Amygdala (tissue), 56 donors: ENCODE measurements at regions not wholly inside any gene's neighbourhood (a gene's known extent, or its start where the extent isn't known, plus 50 kb on each side); places are given as distances from the start of the nearest gene placed in this dataset.

ENCODE experiments used
- DNase-seq, 56 donors: peaks; one replicate each; lab custom pipeline; 2025; lab: John Stamatoyannopoulos, UW

DNA sequence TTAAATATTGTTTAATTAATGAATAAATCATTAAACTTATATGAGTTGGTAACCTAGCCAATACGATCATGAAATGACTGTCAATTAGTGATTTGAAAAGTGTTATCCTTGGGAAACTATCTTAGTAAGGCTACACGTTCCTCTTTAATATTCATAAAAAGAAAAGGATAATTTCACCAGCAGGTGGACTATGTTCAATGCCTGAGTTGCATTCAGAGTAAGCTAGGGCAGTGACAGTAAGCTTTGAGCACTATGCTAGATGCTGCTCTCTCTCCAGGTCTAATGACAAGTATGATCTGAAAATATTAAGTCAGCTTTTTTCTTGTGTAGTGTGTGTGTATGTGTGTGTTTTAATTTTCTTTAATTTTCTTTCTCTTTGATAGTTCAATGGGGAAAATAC lies 486.3 kb upstream of the PCDH15 start:
- DNase-seq: no peak

DNA sequence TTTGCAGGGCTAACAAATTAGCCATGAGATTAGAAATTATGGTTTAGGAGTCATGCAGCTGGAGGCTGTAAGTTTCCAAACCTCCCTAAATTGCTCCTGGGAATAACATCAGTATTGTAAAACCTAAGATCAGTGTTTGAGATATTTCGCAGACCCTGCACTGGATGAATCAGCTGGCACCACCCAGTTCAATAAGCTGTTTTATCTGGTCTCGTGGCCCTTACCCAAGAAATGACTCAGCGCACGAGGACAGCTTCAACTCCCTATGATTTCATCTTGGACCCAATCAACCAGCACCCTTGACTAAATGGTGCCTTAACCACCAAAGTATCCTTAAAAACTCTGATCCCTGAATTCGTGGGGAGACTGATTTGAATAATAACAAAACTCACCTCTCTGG lies 482.0 kb upstream of the PCDH15 start:
- no peak for DNase-seq

DNA sequence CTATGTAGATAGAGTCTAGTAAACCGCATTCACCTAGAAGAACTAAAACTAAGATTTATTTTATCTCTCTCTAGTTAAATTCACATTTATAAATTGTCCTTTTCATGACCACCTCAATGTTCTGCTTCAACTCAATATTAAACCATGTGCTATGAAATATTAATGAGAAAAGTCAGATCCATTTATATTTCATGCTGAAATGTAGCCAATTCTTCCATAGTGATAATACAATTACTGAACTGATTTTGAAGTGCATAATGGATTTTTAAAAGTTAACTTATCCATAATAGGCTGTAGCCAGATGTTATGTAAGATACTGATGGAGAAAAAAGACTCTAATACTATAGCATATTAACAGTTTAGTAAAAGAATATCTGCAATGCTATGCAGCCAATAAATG lies 479.7 kb upstream of the PCDH15 start:
- no peak for DNase-seq

DNA sequence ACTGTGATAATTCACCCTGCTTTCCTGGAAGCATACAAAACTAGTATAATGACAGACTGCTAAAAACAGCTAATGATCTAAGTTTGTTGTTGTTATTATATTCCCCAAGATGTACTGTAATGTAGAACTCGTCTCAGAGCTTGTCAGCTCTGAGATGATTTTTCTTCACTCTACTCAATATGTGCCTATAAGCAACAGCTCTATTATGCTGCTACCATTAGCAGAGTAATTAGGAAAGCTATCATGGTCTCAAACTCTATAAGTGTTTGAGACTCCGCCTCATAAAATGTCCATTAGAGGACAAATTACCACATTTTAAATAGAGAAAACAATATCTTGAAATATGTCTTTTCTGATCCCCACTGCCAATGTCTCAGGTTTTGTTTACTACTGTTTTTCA lies 476.5 kb upstream of the PCDH15 start:
- DNase-seq: no peak

DNA sequence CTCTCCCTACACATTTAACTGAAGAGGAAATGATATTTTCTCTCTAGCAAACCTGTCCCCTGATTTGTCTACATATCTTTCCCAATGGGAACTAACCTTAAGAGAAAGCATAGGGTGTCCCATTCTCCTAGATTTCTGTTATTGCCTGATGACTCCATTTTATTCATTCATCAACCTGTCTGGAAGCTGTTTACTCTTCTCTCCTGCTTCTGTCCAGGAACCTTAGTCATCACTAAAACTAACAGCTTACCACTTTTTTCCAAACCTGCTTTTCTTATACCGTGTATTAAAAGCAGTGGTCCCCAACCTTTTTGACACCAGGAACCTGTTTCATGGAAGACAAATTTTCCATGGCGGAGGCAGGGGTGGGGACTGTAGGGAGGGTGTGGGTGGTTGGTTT lies 473.3 kb upstream of the PCDH15 start:
- DNase-seq: no peak

DNA sequence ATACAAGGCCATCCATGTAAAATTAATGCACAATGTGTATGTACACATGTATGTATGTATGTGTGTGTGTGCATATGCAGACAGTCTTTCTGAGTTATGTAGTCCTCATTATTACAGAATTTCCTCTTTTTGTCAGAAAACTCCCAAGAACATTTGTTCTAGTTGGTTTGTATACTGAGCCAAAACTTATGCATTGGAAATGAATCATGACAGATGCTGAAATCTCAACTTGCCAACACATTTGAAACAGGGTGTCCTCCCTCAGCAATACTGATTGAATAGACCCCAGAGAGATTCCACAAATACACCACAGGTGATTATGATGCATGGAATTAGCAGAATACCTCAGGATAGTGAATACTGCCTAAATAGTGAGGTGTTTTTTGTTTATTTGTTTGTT lies 472.9 kb upstream of the PCDH15 start:
- no peak for DNase-seq

DNA sequence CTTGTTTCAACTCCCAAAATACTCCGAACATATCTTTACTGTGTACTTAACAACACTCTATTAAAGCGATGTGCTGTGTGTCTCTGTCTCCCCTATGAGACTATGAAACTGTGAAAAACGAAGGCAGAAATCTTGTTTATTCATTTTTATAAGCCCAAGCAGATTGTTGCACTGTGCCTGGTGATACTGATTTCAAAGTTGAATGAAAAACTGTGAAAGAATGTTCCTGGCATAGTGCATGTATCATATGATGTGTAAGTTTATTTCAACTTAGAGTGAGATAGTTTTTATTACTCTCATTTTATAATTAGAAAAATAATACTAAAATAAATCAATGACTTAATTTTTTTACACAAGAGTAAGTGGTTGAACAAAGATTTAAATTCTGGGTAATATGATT lies 471.9 kb upstream of the PCDH15 start:
- no peak for DNase-seq

DNA sequence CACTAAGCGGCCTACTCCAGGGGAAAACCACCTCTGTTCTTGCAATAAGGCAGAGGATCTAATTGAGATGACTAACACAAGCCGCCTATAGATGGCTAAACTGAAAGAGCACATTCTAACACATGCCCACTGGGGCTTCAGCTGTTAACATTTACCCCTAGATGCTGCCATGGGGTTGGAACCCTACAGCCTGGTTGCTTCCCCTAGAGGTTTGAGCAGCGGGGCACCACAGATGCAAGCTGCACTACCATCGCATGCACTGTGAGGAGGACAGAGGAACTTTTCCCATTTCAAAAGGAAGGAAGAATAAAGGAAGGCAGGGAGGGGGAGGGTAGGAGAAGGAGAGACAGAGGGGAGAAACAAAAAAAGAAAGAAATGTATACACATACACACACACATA lies 465.8 kb upstream of the PCDH15 start:
- no peak for DNase-seq

DNA sequence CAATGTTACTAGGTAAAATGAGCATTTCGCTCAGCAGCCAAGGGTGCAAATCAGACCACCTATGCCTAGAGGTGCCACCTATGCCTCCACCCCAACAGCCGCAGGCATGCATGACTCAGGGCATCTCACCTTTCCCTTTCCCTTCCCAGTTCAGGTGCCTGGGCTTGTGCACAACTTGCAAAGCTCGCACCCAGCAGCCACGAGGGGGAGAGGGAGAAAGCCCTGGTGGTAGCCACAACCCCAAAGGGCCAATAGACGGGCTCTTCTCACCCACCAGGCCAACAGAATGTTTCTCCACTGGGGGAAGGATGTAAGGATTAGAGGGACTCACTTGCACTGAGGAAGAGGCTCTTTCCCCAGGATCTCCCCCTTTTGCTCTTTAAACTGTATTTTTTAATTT lies 462.3 kb upstream of the PCDH15 start:
- no peak for DNase-seq

DNA sequence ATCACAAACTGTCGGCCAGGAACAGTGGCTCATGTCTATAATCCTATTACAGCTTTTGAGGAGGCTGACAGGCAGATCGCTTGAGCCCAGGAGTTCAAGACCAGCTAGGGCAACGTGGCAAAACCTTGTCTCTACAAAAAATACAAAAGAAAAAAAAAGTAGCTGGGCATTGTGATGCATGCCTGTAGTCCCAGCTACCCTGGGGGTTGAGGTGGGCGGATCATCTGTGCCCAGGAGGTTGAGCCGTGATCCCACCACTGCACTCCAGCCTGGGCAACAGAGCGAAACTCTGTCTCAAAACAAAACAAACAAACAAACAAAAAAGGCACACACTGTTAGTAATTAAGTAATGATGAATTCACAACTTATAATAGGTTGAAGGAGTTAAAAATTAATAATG lies 441.5 kb upstream of the PCDH15 start:
- no peak for DNase-seq

DNA sequence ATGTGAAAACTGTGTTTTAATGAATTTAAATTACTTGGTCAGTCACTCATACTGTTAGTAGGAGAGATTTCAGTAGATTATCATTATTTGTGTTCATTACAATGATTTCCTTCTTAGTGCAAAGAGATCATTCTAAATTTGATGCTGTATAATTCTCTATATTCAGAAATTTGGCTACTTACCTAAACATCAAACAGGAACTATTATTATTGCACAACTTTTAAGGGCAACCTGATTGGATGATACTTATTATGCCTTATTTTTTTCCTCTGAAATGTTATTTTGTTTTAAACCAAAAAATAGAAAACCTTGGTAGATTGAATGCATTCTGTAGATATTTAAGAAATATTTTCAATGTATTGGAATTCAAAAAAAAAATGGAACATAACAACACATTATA lies 436.4 kb upstream of the PCDH15 start:
- no peak for DNase-seq

DNA sequence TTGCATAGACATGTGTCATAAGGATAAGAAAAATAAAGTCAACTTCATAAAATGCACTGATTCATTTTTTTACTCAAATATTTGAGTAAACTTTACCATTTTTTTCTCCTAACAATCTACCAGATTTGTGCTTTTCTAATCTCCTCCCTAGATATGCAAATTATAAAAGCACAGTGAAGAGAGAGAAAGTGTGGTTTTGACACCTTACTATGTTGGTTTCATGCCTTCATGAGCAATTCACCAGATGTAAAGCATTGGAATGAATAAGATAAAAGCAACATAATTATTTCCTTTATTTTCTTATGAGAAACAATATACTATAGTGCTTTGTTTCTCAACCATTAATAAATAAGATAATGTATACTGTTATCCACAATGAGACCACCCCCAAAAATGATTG lies 432.5 kb upstream of the PCDH15 start:
- no peak for DNase-seq

DNA sequence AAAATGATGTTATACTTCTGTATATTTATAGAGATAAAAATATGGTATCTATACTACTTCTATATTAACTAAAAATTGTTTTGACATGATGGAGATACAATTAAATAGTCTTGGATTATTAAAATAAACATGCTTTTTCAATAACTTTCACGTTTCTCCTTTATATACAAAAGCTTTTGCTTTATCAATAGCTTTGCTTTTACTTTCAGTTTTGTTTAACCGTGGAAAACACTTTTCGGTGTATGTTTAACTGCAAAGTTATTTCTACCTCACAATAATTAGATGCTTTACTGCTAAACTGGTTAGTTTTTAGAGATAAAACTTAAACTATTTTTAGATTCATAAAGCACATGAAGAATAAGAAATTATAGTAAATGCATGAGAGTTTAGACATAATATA lies 432.1 kb upstream of the PCDH15 start:
- no peak for DNase-seq

DNA sequence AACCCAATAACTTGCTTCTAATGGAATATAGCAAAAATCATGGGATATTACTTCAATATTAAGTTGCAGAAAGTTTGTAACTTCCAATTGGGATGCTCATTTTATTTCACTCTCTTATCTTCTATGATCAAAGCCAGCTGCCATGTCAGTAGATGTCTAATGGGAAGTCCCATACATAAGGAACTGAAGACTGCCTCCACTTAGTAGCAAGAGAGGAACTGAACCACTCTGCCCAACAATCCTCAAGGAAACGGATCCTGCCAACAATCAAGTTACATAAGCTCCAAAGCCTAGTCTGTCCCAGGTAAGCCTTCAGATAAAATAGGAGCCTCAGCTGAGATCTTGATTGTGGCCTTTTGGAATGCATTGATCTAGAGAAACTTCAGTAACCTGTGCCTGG lies 431.5 kb upstream of the PCDH15 start:
- DNase-seq: no peak

DNA sequence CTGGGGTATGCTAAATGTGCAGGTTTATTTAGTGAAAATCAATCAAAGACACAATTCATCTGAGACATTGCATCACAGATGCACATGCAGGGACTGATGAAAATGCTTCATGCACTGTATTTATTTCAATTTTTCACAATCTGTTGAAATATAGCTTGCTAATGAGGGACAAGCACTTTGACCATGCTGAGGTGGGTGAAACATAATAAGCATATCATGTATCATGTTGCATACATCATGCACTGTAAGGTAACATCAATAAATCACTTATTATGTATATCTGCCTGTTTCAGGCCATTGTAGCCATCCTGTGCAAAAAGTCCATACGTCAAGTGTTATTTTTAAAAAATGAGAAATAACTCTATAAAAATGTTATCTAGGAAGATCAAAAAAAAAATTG lies 426.9 kb upstream of the PCDH15 start:
- no peak for DNase-seq

DNA sequence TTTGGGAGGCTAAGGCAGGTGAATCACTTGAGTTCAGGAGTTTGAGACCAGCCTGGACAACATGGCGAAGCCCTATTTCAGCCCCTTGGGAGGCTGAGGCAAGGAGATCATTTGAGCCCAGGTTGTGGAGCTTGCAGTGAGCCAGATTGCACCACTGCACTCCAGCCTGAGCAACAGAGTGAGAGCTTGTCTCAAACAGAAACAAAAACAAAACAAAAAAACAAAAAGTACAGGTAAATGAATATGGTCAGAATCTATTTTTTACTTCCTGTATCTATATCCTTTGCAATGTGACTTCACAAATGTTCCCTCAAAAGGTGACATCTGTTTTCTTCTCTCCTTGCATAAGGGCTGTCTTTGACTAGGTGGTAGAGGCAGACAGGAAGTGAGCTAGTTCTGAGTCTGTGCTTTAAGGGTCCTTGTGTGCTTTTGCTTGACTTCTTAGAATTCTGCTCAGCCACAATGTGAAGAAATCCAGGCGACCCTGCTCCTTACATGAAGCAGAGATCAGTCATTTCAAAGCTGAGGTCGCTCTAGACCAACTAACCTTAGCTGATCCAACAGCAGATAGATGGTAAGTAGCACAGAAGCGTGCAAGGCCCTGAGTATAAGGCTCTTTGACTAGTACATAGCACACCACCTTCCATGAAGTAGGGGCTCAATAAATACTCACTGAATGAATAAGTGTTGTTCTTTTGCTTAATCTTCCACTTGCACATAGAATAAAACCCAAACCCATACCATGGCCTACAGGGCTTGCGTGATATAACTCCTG lies 423.2 kb upstream of the PCDH15 start:
- no peak for DNase-seq

DNA sequence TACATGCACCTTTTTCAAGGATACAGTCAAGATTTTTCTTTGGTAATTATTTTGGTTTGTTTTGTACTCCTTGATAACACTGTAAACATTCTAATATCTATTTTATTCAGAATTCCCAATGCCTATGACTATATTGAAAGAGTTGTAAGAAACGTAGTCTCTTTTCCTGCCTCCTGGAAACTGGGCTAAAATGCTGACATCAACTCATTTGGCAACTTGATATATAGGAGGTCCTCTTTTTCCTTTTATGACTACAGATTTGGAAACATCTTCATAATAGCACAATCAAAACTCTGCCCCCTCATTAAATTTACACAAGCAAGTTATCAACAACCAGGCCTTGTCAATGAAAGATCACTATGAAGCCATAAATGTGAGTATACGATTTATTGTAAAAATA lies 422.3 kb upstream of the PCDH15 start:
- no peak for DNase-seq

DNA sequence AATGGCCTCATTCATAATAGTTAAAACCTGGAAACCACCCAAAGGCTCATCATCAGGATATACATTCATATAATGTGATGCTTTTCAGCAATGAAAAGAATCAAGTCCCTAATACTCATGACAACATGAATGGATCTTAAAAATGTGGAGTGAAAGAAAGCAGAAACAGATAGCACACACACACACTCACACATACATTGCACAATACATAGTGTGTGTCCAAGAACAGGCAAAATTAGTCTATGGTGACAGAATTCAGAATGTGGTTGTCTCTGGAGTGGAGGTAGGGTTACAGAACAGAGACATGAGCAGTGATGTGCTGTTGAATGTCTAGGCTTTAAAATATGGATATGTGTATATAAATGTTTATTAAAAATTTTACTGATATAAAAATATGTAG lies 419.9 kb upstream of the PCDH15 start:
- DNase-seq: no peak

DNA sequence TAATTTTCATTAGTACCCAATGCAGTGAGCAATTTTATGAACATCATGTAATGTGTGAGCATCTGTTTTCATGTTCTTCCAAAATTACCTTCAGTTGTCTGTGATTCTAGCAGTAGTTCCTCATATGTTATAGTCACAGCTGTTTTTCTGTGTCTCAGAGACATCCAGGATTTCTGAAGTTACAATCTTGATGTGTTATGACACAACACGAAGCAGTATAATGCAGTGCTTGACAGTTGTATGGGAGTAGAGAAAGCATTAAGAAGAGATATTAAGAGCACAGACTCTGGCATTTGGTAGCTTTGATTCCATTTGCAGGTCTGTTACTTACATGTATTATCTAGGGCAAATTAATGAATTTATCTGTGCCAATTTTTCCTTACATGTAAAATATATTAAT lies 414.7 kb upstream of the PCDH15 start:
- DNase-seq: no peak

DNA sequence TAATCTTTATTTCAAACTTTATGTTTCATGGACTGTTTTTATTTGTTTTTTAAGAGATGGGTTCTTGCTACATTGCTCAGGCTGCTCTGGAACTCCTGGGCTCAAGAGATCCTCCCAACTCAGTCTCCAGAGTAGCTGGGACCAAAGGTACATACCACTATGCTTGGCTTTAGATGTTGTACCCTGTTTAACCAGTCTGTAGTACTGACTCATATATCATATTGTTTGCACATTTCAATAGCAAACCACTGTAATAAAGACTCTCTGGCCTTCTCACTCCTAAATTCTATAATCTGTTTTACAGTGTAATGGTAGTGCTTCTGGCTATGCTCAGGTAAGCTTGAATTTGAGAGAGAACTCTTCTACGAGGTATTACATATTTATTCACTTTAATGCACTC lies 413.6 kb upstream of the PCDH15 start:
- DNase-seq: no peak

DNA sequence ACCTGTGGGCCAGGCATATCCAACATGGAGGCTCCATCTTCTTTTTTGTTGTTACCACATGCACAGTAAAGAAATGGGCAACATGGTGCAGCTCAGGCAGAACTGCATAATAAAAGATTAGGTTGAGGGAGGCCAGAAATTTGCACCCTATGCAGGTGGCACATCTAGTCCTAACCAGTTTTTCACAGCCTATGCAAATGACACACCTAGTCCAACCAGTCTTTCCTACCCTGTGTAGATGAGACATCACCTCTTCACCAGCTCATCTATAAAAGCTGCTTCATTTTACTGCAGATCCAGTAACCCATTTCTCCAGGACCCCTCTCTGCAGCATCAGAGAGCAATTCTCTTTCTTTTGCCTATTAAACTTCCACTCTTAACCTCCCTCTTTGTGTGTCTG lies 411.0 kb upstream of the PCDH15 start:
- no peak for DNase-seq

DNA sequence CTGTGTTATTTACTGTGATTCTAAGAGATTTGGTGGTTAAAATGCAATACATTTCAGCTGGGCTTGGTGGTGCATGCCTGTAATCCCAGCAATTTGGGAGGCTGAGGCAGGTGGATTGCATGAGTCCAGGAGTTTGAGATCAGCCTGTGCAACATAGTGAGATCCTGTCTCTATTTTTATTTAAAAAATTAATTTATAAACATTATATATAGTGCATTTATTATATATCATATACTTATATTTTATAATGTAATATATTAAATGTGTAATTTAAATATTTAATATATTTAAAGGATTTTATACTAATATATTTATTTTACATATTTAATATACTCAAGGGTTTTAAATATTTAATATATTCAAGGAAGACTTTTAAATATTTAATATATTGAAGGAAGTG lies 402.8 kb upstream of the PCDH15 start:
- no peak for DNase-seq

DNA sequence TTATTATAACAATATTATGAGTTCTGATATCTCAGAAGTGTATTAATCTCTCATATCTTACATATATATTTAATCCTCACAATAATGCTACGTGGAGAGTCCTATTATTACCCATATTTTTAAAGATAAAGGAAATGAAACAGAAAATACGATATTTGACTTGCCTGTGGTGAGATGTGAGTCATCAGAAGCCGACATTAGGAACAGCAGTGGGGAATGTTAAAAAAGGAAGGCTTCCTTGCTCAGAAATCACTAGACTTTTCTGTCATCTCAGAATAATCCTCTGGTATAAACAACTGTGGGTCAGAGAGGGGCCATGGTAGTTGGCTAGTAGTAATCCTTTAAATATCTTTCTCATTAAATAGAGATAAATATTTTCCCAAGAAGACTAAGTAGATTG lies 402.3 kb upstream of the PCDH15 start:
- DNase-seq: no peak
